A549 (cell line): ENCODE measurements at regions not wholly inside any gene's neighbourhood (a gene's known extent, or its start where the extent isn't known, plus 50 kb on each side); places are given as distances from the start of the nearest gene placed in this dataset.

ENCODE experiments used
- MYC ChIP-seq: IDR thresholded peaks from 2 replicates; pipeline ENCODE4 v1.6.1; 2012; ENCODE audit warnings: mild to moderate bottlenecking, inconsistent platforms, low read length, improper control_type of control experiment, borderline replicate concordance
- TF ChIP-seq, protein P1 (sequence below): IDR thresholded peaks from 2 replicates; pipeline ENCODE4 v1.6.1; 2012

- TF ChIP-seq, protein P1, sequence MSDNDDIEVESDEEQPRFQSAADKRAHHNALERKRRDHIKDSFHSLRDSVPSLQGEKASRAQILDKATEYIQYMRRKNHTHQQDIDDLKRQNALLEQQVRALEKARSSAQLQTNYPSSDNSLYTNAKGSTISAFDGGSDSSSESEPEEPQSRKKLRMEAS = no peak
- TF ChIP-seq MYC = no peak
Observed at GRCh38 chr9:103713631-103714030, 380.5 kb upstream of the SMC2 start.
